ENCODE measurements at regions not wholly inside any gene's neighbourhood (a gene's known extent, or its start where the extent isn't known, plus 50 kb on each side); places are given as distances from the start of the nearest gene placed in this dataset.

- ATAC-seq = no peak
- no peaks in the 10 kb centered on the region for H3K27me3 ChIP-seq
- H3K27ac ChIP-seq = no peak overlapping the region
- no peaks in the 10 kb centered on the region for H3K36me3 ChIP-seq
- no peak for TF ChIP-seq CTCF (IDR thresholded peaks at IDR 0.05)
- TF ChIP-seq POLR2A (IDR thresholded peaks at IDR 0.05) = no peak
- H3K4me3 ChIP-seq = no peak overlapping the region
- no peaks in the 10 kb centered on the region for H3K4me1 ChIP-seq
- intact Hi-C loops (cut with DNase I) = no loop called here
- DNase-seq = no peak
- H3K9me3 ChIP-seq = no peaks in the 10 kb centered on the region
These were observed 886.7 kb upstream of the GHITM start for GRCh38 chr10:83252596-83252995.

GRCh38 chr10:83253011-83253671, 886.2 kb upstream of the GHITM start:
- Histone ChIP-seq H3K4me3 (no peak overlapping the region), H3K27ac (no peak overlapping the region), H3K36me3 (no peaks in the 10 kb centered on the region), H3K27me3 (no peaks in the 10 kb centered on the region), H3K9me3 (no peaks in the 10 kb centered on the region), H3K4me1 (no peaks in the 10 kb centered on the region)
- intact Hi-C loops (cut with DNase I) = no loop called here
- DNase-seq = no peak
- TF ChIP-seq POLR2A (IDR thresholded peaks at IDR 0.05) (no peak), CTCF (IDR thresholded peaks at IDR 0.05) (no peak)
- WGBS (ENCODE audit: insufficient coverage, low coverage, low lambda C conversion rate, missing lambda C conversion rate) = 50% methylated on average over 1 of the region's 1 CpG
- no peak for ATAC-seq

GRCh38 chr10:83254698-83255097, 884.6 kb upstream of the GHITM start:
- TF ChIP-seq POLR2A (IDR thresholded peaks at IDR 0.05) = no peak
- TF ChIP-seq CTCF (IDR thresholded peaks at IDR 0.05) = no peak
- 30% methylated on average over 1 of the region's 1 CpG for WGBS (ENCODE audit: insufficient coverage, low coverage, low lambda C conversion rate, missing lambda C conversion rate)
- Histone ChIP-seq H3K27me3 (no peaks in the 10 kb centered on the region), H3K27ac (no peak overlapping the region), H3K4me1 (no peaks in the 10 kb centered on the region), H3K36me3 (no peaks in the 10 kb centered on the region), H3K4me3 (no peak overlapping the region), H3K9me3 (no peaks in the 10 kb centered on the region)
- intact Hi-C loops (cut with DNase I) = no loop called here
- DNase-seq = no peak
- ATAC-seq = no peak

GRCh38 chr10:83262434-83262833, 876.9 kb upstream of the GHITM start:
- ATAC-seq = peak; percentile 21 to 96 (median 75)
- no peak for TF ChIP-seq CTCF (IDR thresholded peaks at IDR 0.05)
- no peak for TF ChIP-seq POLR2A (IDR thresholded peaks at IDR 0.05)
- WGBS (ENCODE audit: insufficient coverage, low coverage, low lambda C conversion rate, missing lambda C conversion rate) = 59% methylated on average over 1 of the region's 1 CpG

More at GRCh38 chr10:83262434-83262833, 876.9 kb upstream of the GHITM start:
- Histone ChIP-seq H3K9me3 (no peaks in the 10 kb centered on the region), H3K27ac (peak overlapping the region in 1 of 3 donors; percentile 7), H3K4me1 (no peaks in the 10 kb centered on the region), H3K27me3 (no peaks in the 10 kb centered on the region), H3K4me3 (no peak overlapping the region), H3K36me3 (no peaks in the 10 kb centered on the region)
- no peak for DNase-seq
- intact Hi-C loops (cut with DNase I) = no loop called here
